Stimulated activated CD4-positive, alpha-beta T cell treated with anti-CD3 and anti-CD28 coated beads, Interleukin-4, amount 100 ng/mL, for 4 hours (primary cell): ENCODE measurements at regions not wholly inside any gene's neighbourhood (a gene's known extent, or its start where the extent isn't known, plus 50 kb on each side); places are given as distances from the start of the nearest gene placed in this dataset.

Experiments
- DNase-seq, 2 experiments: peaks; one replicate each; pipeline ENCODE4 v3.0.0-alpha.2; 2020

DNA sequence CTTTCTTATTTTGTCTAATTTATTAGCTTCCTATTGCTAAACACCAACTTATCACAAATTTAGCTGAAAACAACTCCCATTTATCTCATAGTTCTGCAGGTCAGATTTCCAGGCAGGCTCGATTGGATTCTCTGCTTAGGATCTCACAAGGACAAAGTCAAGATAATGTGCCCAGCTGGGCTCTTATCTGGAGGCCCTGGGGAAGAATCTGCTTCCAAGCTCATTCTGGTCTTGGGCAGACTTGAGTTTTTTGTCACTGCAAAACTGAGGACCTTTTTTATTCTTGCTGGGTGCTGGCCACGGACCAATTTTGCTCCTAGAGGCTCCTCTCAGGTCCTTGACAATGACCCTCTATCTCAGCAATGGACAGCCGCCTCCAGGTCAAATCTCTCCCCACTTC is 215.5 kb downstream of the TRIB2 start:
- DNase-seq = no peak

GRCh38 chr2:12934146-12934756 is 217.5 kb downstream of the TRIB2 start:
- DNase-seq = no peak

- no peak for DNase-seq
Observed at GRCh38 chr2:12935222-12935621, 218.5 kb downstream of the TRIB2 start.

DNA sequence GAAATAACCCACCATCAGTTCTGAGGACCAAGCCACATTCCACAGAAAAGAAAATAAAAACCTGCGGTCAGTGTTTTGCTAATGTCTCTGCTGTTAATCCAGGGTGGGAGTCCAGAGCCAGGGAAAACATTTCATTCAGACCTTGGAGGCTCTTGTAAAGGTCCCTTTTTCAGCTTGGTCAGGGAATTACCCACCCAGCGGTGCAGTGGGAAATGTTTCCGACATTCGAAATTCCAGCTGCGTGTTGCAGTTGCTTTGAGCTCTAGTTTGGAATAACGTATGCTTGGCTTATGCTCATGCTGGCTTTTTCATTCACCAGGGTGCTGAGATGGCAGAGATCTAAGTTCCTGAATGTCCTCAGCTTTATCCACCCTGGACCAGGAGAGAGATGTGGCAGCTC is 219.1 kb downstream of the TRIB2 start:
- DNase-seq = no peak

DNA sequence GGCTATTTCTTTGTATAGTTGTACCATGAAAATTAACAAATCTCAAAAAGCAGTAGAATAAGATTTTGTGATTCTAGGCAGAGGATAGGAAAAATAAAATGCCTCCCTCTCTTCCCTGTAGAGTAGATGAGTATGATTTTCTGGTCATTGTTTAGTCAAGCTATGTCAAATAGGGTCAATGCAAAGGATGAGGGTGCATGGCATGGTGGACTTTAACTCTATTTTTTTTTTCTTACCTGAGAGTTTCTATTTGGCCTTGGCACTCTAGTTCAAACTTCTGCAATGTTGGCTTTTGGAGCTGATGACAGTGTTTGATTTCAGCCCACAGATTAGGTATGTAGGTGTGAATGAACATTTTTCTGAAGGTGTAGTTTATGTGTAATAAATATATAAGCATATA is 224.5 kb downstream of the TRIB2 start:
- DNase-seq = no peak

DNA sequence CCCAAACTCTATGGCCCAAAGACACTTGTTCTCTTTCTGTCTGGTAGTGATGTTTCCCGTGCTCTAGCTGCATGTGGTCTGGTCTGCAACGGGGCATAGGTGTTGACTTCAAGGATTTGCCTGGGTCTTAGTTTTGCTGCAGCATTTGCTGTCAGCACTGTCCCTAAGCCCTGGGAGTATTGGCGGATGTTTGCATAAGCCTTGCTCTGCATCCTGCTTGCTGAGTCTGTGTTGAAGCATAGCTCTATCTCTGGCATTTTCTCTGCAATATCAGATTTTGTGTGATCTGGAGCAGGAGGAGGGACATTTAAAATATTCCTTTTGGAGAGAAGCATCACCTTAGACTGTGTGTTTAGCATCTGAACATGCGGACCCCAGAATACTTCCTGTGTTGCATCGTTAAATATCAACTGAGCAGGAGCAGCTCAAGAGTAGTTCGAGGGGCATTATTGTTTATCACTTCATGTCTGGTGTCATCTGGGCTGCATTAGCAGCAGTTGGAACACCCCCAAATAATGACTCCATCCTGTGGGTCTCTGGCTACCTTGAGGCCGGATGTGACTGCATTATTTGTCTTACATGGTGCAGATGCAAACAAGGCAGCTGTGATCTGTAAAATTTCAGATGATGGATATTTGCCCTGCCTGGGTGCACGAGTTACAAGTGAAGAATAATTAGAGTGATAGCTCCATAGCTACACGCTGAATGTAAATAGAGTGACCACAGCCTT is 231.7 kb downstream of the TRIB2 start:
- no peak for DNase-seq

DNA sequence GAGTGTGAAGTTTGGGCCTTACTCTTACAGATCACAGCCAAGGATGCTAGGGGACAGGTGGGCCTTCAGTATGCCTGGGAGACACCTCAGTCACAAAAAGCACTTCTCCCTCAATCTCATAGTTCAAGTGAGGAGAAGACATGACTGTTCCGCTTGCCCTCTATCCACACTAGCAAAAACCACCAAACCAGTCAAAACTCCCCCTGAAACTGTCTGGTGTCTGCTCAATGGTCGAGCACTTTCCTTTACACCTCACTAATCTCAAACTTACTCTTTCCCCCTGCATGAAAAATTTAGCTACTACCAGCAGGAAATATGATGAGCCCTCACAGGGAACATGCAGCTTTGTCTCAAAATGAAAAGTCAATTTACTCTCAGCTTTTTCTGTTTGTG is 232.2 kb downstream of the TRIB2 start:
- no peak for DNase-seq

DNA sequence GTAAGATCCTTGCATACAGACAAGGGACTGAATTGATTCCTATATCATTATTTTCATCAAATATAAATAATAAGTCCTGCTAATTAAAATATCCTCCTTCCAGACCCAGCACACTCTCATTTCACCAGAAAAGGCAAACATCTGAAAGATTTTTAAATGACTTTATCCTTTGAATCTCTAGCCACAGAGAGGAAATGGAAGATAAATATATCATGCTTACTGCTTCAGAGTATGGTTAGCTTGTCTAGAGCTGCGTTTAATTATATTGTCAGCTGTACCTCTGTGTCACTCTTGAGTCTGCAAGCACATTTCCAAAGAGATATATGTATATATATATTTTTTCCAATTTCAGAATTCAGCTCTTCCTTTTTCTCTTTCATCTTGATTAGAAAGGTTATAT is 232.7 kb downstream of the TRIB2 start:
- no peak for DNase-seq

DNA sequence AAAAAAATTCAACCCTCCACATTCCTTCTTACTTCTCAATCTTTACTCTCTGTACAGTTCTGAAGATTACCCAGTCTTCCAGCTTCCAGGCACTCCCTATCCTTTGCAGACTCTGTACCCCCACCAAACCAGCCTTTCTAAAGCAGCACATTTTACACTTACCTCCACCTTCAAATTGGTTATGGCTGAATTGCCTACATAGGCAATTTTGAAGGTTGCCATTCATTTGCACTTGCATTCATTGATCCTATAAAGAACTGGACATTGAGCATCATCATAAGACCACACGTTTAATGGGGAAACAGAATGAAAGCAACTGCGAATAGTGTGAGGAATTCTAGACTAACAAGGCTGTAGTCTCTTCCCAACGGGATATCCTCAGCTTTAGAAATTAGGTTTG is 233.4 kb downstream of the TRIB2 start:
- no peak for DNase-seq

DNA sequence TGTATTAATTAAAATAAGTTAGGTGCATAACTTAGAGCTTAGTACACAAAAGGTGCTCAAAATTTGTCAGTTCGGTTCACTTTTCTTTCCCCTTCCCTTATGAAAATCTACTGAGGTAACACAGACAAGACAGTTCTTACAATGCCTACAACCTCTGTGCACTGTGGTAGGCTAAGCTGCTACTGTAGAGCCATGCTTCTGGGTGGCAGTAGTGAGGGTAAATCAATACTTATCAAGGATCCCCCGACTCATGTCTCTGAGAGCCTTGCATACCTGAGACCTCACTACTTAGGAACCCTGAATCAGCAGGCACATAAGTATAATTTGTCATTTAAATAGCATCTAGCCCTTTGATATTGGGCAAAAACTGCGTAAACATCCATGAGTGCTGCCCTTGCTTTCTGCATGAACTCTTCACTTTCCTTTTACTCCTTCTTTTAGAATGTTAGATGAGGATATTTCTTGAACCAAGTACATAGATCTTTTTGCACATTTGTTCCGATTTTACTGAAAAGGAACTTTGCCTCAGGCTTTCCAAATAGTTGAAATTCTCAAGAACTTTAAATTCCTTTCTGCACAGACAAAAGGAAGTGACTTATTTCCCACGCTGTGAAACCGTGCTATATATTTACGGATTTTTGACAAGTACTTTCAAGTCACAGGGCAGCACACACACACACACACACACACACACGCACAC is 234.4 kb downstream of the TRIB2 start:
- DNase-seq = no peak

DNA sequence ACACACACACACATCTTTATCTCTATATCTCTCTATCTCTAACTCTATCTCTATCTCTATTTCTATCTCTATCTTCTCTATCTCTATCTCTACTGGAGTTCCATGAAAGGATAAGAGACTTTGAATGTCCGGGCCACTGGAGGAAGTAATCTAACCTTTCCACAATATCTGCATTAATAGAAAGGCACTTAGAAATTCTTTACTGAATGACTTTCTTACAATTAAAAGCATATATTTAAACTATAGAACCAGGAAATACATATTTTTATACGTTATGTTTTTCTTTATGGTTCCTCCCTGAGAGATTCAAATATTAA is 234.9 kb downstream of the TRIB2 start:
- no peak for DNase-seq

- no peak for DNase-seq
Observed at GRCh38 chr2:12953596-12953995, 236.9 kb downstream of the TRIB2 start.

DNA sequence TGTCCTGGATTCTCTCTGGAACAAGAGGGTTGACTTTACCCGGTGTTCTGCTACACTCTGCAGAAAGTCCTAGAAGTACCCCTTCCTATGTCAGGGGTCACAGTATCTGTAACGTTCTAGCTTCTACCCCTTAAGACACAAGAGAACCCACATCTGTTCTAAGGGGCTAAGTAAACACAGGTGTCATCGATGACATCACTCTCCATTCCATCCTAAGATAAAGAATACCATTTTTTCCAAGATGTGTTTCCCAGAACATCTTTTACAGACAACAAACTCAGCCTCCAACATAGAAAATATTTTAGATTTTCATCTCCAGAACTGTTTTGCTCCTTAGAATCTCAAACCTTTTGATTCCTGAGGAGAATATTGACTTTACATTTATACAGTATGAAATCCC is 239.1 kb downstream of the TRIB2 start:
- no peak for DNase-seq

- DNase-seq = no peak
Observed at GRCh38 chr2:12957251-12957650, 240.5 kb downstream of the TRIB2 start.

DNA sequence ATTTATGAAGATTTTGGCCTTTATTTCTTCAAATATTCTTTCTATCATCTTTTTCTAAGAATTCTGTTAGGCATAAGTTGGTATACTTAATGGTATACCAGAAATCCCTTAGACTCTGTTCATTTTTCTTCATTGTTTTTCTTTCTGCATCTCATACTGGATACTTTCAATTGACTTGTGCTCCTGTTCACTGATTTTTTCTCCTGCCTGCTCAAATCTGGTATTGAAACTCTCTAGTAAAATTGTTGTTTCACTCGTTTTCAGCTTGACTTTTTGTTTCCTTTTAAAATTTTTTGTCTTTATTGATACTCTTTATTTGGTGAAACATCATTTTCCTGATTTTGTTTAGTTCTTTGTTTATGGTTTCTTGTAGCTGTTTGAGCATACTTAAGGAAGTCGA is 243.2 kb downstream of the TRIB2 start:
- DNase-seq = no peak

DNA sequence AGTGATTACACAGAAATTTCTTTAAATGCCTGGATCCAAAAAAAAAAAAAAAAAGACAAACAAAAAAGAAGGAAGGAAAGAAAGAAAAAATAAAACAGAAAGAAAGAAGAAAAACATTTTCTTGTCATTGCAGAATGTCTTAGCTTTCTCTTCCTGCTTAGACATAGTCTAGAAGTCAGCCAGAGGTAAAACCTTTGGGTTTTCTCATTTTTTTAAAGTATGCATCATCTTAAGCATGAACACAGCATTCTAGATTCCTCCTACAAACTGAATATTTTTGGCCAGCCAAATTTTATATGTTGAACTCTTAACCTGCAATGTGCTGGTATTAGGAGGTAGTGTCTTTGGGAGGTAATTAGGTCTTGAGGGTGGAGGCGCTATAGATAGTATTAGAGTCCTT is 243.9 kb downstream of the TRIB2 start:
- no peak for DNase-seq

- no peak for DNase-seq
Observed at GRCh38 chr2:12964904-12965539, 248.3 kb downstream of the TRIB2 start.

DNA sequence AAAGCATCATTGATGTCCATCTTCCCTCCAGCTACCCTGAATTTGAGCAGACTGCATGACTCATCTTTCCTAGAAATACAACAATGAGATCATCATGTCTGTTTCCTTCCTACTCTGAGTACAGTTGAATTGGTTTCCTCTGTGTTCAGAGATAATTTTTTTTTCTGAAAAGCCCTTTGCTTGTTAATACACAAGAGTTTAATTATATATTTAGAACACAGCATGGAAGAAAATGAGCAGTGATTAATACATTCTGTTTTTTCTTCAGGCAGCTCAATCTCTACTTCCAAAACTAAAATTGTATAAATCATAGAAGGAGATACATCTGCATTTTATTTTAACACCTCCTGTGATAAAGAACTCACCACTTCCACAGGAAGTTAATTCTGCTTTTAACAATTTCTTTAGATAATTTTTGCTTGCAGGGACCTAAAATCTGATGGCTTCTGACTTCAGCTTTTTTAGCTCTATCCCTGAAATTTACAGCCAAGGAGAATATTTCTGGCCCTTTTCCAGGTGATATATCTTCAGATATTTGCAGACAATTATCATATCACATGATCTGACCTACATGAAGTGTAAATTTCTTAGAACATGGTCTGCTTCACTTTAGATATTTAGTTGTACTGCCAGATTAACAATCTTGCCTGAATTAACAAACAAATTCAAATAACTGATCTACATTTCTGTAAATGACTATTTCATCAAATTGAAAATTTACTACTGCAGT is 249.0 kb downstream of the TRIB2 start:
- DNase-seq = no peak

DNA sequence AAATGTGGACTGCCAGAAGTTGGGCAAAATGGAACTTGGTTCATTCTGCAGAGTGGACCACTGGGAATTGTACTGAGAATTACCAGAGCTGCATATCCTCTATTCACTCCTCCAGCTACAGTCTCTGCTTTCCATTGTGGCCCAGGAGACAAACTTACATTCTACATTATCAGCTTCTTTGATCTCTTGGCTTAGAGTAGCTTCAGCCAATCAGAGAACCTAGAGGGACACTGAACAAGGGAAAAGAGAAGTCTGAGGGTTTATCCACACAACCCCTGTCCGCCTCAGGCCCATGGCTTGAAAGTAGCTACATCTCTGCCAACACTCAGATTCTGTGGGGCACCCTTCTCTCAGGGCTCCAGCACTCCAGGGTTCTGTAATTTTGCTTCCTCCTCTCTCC is 251.1 kb downstream of the TRIB2 start:
- no peak for DNase-seq

GRCh38 chr2:12968399-12968798 is 251.7 kb downstream of the TRIB2 start:
- no peak for DNase-seq

- no peak for DNase-seq
Observed at GRCh38 chr2:12970861-12971260, 254.1 kb downstream of the TRIB2 start.

DNA sequence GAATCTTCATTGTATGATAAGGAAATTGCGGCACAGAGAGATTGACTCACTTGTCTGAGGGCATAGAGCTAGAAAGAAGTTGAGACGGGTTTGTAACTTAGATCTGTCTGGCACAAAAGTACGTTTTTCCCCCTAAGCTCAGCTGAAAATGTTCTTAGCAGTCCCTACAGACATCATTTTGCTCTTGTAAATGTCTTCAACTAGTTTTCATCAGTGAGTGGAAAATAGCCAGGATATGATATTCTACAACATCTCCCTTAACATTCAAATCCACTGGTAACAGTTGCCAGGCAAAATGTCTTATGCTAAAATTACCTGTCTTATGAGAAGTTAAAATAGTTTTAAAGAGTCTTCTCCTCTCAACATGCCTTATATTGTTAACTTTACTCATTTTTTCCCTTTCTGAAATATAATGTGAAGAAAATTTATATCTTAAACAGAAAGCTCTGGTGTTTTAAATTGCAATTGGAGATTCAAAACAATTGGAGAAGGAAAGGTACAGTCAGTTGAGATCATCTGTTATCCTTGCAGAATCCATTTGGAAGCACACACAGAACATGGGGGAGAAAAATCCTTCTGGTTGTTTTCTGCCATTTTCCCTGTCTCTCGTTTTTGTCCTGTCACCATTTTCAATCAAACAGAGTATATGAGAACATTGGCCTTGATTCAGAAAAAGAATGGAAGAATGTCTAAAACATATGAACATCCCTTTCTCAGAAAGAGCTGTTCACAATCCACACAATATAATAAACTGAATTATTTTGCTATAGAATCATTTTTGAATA is 255.0 kb downstream of the TRIB2 start:
- DNase-seq = no peak
